ENCODE measurements at regions not wholly inside any gene's neighbourhood (a gene's known extent, or its start where the extent isn't known, plus 50 kb on each side); places are given as distances from the start of the nearest gene placed in this dataset.

DNA sequence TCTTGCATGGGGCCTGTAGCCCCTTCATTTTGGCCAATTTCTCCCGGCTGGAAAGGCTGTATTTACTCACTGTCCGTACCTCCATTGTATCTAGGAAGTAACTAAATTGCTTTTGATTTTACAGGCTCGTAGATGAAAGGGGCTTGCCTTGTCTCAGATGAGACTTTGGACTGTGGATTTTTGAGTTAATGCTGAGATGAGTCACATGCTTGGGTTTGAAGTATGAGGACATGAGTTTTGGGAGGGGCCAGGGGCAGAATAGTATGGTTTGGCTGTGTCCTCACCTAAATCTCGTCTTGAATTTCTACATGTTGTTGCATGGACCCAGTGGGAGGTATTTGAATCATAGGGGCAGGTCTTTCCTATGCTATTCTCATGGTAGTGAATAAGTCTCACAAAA, 407.6 kb upstream of the NDST3 start:
- DNase-seq (no peak), ATAC-seq (no peak)
- 75% methylated on average over 4 of the region's 4 CpGs for WGBS
- no peaks in the 10 kb centered on the region for H3K9me3 ChIP-seq (ENCODE audit: control insufficient read depth, low read length)
- no peak overlapping the region for H3K4me3 ChIP-seq (ENCODE audit: low read length)
- intact Hi-C loops (cut with DNase I): no loop called here
- H3K27me3 ChIP-seq (ENCODE audit: control insufficient read depth, insufficient read depth): no peaks in the 10 kb centered on the region
- H3K27ac ChIP-seq (ENCODE audit: low read length): no peak overlapping the region
- no peaks in the 10 kb centered on the region for H3K4me1 ChIP-seq (ENCODE audit: control insufficient read depth, insufficient read depth, low read length)

DNA sequence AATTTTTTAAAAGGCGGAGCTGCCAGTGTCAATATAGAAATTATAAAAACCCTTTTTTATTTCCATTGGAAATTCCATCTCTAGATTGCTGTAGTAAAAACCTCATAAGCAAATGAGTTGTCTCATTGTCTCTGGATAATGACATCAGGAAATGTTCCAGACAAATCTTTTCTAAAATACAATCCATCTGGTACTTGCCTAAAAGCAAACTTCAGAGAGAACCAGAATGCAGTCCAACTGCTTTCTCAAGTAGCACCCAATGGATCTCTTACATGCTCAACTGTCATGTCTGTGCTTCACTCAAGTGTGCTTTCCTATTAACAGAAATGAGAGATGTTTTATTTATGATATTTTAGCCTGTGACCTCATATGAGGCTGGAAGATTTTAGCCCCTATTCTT, 399.6 kb upstream of the NDST3 start:
- H3K27ac ChIP-seq (ENCODE audit: low read length): no peak overlapping the region
- intact Hi-C loops (cut with DNase I): no loop called here
- H3K27me3 ChIP-seq (ENCODE audit: control insufficient read depth, insufficient read depth): no peaks in the 10 kb centered on the region
- DNase-seq: no peak
- H3K4me3 ChIP-seq (ENCODE audit: low read length): no peak overlapping the region
- 78% methylated on average over 1 of the region's 1 CpG for WGBS
- ATAC-seq: no peak
- no peaks in the 10 kb centered on the region for H3K9me3 ChIP-seq (ENCODE audit: control insufficient read depth, low read length)
- no peaks in the 10 kb centered on the region for H3K4me1 ChIP-seq (ENCODE audit: control insufficient read depth, insufficient read depth, low read length)

DNA sequence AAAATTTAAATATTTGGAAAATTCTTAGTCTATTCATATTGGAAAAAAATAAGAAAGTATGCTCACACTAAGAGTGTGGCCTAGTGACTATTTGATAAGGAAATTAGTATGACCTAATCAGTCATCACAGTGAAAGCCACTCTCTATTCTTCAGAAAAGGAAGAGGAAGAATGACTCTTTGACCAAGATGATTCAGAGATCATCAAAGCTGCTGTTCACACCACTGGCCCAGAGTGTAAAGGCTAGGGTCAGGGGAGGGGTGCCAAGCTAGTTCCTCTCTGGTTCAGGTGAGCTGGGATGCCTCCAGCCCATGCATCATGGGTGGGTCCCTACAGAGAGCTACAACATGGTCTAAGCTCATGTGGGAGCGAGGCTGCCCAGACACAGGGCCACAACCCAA, 396.9 kb upstream of the NDST3 start:
- DNase-seq (no peak), ATAC-seq (no peak)
- H3K27ac ChIP-seq (ENCODE audit: low read length): no peak overlapping the region
- H3K9me3 ChIP-seq (ENCODE audit: control insufficient read depth, low read length): no peaks in the 10 kb centered on the region
- no peaks in the 10 kb centered on the region for H3K4me1 ChIP-seq (ENCODE audit: control insufficient read depth, insufficient read depth, low read length)
- 80% methylated on average over 1 of the region's 1 CpG for WGBS
- no peaks in the 10 kb centered on the region for H3K27me3 ChIP-seq (ENCODE audit: control insufficient read depth, insufficient read depth)
- H3K4me3 ChIP-seq (ENCODE audit: low read length): no peak overlapping the region
- intact Hi-C loops (cut with DNase I): no loop called here

DNA sequence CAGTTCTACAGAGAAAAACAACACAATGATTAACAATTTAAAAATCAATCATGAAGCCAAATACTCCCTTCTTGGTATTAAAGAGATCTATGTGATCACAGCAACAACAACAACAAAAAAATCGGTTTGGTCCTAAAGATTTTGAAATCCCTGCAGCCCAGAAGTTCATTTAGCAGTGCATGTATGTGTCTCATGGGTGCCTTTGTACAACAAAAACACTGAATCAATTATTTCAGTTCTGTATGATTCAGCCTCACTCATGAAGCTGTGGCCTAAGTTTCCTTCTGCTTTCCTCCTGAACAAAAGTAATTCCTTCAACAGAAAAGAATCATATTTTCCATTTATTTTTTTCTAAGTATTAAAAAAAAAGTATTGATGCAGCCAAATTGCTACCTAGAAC, 393.4 kb upstream of the NDST3 start:
- intact Hi-C loops (cut with DNase I): no loop called here
- WGBS: 59% methylated on average over 1 of the region's 1 CpG
- no peaks in the 10 kb centered on the region for H3K27me3 ChIP-seq (ENCODE audit: control insufficient read depth, insufficient read depth)
- ATAC-seq (no peak), DNase-seq (no peak)
- H3K9me3 ChIP-seq (ENCODE audit: control insufficient read depth, low read length): no peaks in the 10 kb centered on the region
- no peaks in the 10 kb centered on the region for H3K4me1 ChIP-seq (ENCODE audit: control insufficient read depth, insufficient read depth, low read length)
- no peak overlapping the region for H3K4me3 ChIP-seq (ENCODE audit: low read length)
- no peak overlapping the region for H3K27ac ChIP-seq (ENCODE audit: low read length)

GRCh38 chr4:117641519-117641918, 392.8 kb upstream of the NDST3 start:
- H3K9me3 ChIP-seq (ENCODE audit: control insufficient read depth, low read length): no peaks in the 10 kb centered on the region
- H3K27ac ChIP-seq (ENCODE audit: low read length): no peak overlapping the region

GRCh38 chr4:117654079-117654478, 380.2 kb upstream of the NDST3 start:
- ATAC-seq: no peak
- DNase-seq: no peak
- WGBS: 36% methylated on average over 2 of the region's 2 CpGs
- Histone ChIP-seq H3K4me3 (ENCODE audit: low read length) (no peak overlapping the region), H3K27ac (ENCODE audit: low read length) (no peak overlapping the region), H3K9me3 (ENCODE audit: control insufficient read depth, low read length) (no peaks in the 10 kb centered on the region), H3K27me3 (ENCODE audit: control insufficient read depth, insufficient read depth) (no peaks in the 10 kb centered on the region), H3K4me1 (ENCODE audit: control insufficient read depth, insufficient read depth, low read length) (no peaks in the 10 kb centered on the region)
- intact Hi-C loops (cut with DNase I): no loop called here

More at GRCh38 chr4:117641519-117641918, 392.8 kb upstream of the NDST3 start:
- Histone ChIP-seq H3K4me1 (ENCODE audit: control insufficient read depth, insufficient read depth, low read length) (no peaks in the 10 kb centered on the region), H3K4me3 (ENCODE audit: low read length) (no peak overlapping the region), H3K27me3 (ENCODE audit: control insufficient read depth, insufficient read depth) (no peaks in the 10 kb centered on the region)
- DNase-seq (no peak), ATAC-seq (no peak)
- 57% methylated on average over 3 of the region's 3 CpGs for WGBS
- intact Hi-C loops (cut with DNase I): no loop called here

DNA sequence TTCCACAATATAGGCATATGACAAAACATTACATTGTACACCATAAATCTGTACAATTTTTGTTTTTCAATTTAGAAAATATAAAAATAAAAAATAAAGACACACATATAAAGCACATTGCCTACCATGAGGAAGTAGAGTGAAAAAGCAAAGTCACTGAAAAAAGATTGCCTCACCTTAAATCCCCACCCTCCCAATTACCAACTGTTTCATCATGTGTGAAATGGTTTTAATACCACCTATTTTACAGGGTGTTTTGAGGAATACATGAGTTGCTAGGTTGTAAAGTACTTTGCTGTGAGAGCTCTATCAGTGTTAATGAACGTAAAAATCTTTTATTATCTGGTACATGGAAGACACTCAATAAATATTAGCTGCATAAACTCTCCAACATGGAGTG, 373.6 kb upstream of the NDST3 start:
- no peaks in the 10 kb centered on the region for H3K9me3 ChIP-seq (ENCODE audit: control insufficient read depth, low read length)
- intact Hi-C loops (cut with DNase I): no loop called here
- ATAC-seq (no peak), DNase-seq (no peak)
- H3K4me3 ChIP-seq (ENCODE audit: low read length): no peak overlapping the region
- no peak overlapping the region for H3K27ac ChIP-seq (ENCODE audit: low read length)
- 66% methylated on average over 1 of the region's 1 CpG for WGBS
- H3K27me3 ChIP-seq (ENCODE audit: control insufficient read depth, insufficient read depth): no peaks in the 10 kb centered on the region
- H3K4me1 ChIP-seq (ENCODE audit: control insufficient read depth, insufficient read depth, low read length): no peaks in the 10 kb centered on the region

DNA sequence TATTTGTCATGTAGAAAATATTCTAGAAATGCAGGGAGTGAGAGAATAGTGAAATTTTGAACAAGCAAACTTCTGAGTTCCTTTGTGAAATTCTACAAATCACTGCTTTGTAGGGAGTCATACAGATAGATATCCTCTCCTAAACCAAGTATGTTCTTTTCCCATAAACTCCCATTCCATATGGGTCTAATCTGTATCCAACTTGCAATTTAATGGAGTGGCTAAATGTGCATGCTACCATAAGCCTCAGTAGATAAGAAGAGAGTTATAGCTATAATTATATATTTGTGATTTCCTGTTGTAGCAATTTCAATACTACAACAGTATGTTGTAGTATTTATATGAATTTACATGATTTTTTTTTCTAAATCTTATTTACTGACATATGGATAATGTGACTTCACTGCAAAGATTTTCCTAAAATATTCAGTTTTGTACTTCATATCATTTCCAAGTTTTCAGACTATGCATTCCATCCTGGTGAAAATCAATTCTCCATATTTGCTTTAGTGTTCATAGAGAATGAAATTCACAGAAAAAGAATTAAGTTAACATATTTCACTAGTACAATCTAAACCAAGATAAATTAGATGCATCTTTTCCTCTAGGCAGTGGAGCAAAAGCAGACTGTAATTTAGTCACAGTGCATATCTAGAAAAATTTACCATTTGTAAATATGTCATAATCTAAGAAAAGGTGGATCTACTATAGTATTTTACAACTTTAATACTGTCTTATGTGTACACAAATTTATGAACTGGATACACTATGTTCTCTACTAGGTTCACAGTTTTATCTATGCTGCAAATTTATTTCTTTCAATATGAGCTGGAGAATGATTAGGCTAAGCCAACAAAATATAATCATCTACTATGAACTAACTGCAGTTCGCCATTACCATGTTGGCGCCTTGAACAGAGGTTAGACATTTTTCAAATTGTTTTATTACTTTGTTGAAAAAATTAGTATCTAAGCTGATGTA, 372.9 kb upstream of the NDST3 start:
- DNase-seq: no peak
- intact Hi-C loops (cut with DNase I): no loop called here
- WGBS: 92% methylated on average over 2 of the region's 2 CpGs
- Histone ChIP-seq H3K9me3 (ENCODE audit: control insufficient read depth, low read length) (no peaks in the 10 kb centered on the region), H3K4me1 (ENCODE audit: control insufficient read depth, insufficient read depth, low read length) (no peaks in the 10 kb centered on the region), H3K4me3 (ENCODE audit: low read length) (no peak overlapping the region), H3K27me3 (ENCODE audit: control insufficient read depth, insufficient read depth) (no peaks in the 10 kb centered on the region), H3K27ac (ENCODE audit: low read length) (no peak overlapping the region)
- ATAC-seq: no peak

DNA sequence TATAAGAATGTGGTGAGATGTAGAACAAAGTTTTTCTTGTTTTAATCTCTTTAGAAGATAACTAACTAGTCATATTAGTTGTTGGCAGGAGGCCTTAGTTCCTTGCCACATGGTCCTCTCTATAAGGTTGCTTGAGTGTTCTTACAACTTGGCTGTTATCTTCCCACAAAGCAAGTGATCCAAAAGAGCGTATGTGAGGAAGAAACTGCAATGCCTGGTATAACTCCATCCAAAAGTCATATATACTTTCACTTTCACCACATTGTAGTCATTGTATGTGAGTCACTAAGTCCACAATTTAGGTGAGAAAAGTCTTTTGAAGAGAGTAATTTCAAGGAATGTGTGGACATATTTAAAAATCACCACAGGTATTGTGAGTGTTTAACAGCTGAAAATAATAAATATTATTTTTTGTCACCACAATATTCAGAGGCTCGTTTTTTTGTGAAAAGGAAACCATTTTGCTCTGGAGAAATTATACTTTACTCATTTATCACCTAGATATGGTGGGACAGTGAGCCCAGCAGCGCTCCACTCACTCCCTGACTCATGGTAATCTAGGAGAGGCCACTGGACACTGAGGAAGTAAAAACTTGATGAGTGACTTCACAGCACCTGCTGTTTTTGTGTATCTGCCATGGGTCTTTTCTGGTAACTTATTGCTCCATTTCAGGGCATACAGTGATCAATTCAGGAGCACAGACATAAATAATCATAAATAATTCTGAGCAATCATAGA, 369.4 kb upstream of the NDST3 start:
- H3K4me3 ChIP-seq (ENCODE audit: low read length): no peak overlapping the region
- no peaks in the 10 kb centered on the region for H3K9me3 ChIP-seq (ENCODE audit: control insufficient read depth, low read length)
- no peak for ATAC-seq
- DNase-seq: no peak
- H3K27me3 ChIP-seq (ENCODE audit: control insufficient read depth, insufficient read depth): no peaks in the 10 kb centered on the region
- H3K27ac ChIP-seq (ENCODE audit: low read length): no peak overlapping the region
- H3K4me1 ChIP-seq (ENCODE audit: control insufficient read depth, insufficient read depth, low read length): no peaks in the 10 kb centered on the region
- intact Hi-C loops (cut with DNase I): no loop called here
- WGBS: 51% methylated on average over 3 of the region's 3 CpGs

GRCh38 chr4:117676153-117676552, 358.1 kb upstream of the NDST3 start:
- Histone ChIP-seq H3K4me3 (ENCODE audit: low read length) (no peak overlapping the region), H3K27me3 (ENCODE audit: control insufficient read depth, insufficient read depth) (no peaks in the 10 kb centered on the region), H3K27ac (ENCODE audit: low read length) (no peak overlapping the region), H3K9me3 (ENCODE audit: control insufficient read depth, low read length) (no peaks in the 10 kb centered on the region), H3K4me1 (ENCODE audit: control insufficient read depth, insufficient read depth, low read length) (no peaks in the 10 kb centered on the region)
- 0% methylated on average over 1 of the region's 1 CpG for WGBS
- ATAC-seq: no peak
- intact Hi-C loops (cut with DNase I): no loop called here
- DNase-seq: no peak

DNA sequence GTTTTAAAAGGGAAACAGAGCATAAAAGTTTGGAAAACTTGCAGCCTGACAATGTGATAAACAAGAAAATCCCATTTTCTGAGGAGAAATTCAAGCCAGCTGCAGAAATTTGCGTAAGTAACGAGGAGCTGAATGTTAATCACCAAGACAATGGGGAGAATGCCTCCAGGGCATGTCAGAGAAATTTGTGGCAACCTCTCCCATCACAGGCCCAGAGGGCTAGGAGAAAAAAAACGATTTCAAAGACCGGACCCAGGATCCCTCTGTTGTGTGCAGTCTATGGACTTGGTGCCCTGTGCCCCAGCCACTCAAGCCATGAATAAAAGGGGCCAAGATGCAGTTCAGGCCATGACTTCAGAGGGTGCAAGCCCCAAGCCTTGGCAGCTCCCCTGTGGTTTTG, 355.4 kb upstream of the NDST3 start:
- 66% methylated on average over 4 of the region's 4 CpGs for WGBS
- DNase-seq (no peak), ATAC-seq (no peak)
- H3K4me1 ChIP-seq (ENCODE audit: control insufficient read depth, insufficient read depth, low read length): no peaks in the 10 kb centered on the region
- no peak overlapping the region for H3K4me3 ChIP-seq (ENCODE audit: low read length)
- intact Hi-C loops (cut with DNase I): no loop called here
- H3K9me3 ChIP-seq (ENCODE audit: control insufficient read depth, low read length): no peaks in the 10 kb centered on the region
- H3K27me3 ChIP-seq (ENCODE audit: control insufficient read depth, insufficient read depth): no peaks in the 10 kb centered on the region
- no peak overlapping the region for H3K27ac ChIP-seq (ENCODE audit: low read length)

Data from right cardiac atrium (tissue), 5 donors.